ENCODE measurements at regions not wholly inside any gene's neighbourhood (a gene's known extent, or its start where the extent isn't known, plus 50 kb on each side); places are given as distances from the start of the nearest gene placed in this dataset.

- H3K4me1 Mint-ChIP-seq (ENCODE audit: low read depth) = no peaks in the 10 kb centered on the region
- no peaks in the 10 kb centered on the region for H3K27me3 Mint-ChIP-seq (ENCODE audit: low read depth)
- no peaks in the 10 kb centered on the region for H3K36me3 Mint-ChIP-seq (ENCODE audit: low read depth)
- no peak for DNase-seq (ENCODE audit: low spot score)
- H3K9me3 Mint-ChIP-seq (ENCODE audit: low read depth) = peaks cover 23% of the 10 kb centered on the region
- no peak for TF ChIP-seq CTCF (IDR thresholded peaks at IDR 0.05)
- H3K4me3 Mint-ChIP-seq (ENCODE audit: unreplicated experiment) = no peak overlapping the region
- no peak overlapping the region for H3K27ac Mint-ChIP-seq (ENCODE audit: unreplicated experiment)
Observed at GRCh38 chr16:6891496-6891895, 441.1 kb upstream of the RBFOX1 start.

- H3K4me1 Mint-ChIP-seq (ENCODE audit: low read depth) = no peaks in the 10 kb centered on the region
- no peak for DNase-seq (ENCODE audit: low spot score)
- H3K9me3 Mint-ChIP-seq (ENCODE audit: low read depth) = peaks cover 20% of the 10 kb centered on the region
- no peaks in the 10 kb centered on the region for H3K36me3 Mint-ChIP-seq (ENCODE audit: low read depth)
- no peak overlapping the region for H3K4me3 Mint-ChIP-seq (ENCODE audit: unreplicated experiment)
- H3K27ac Mint-ChIP-seq (ENCODE audit: unreplicated experiment) = no peak overlapping the region
- no peak for TF ChIP-seq CTCF (IDR thresholded peaks at IDR 0.05)
- no peaks in the 10 kb centered on the region for H3K27me3 Mint-ChIP-seq (ENCODE audit: low read depth)
Observed at GRCh38 chr16:6888531-6888930, 444.1 kb upstream of the RBFOX1 start.

GRCh38 chr16:6884002-6884401 is 448.6 kb upstream of the RBFOX1 start:
- no peaks in the 10 kb centered on the region for H3K36me3 Mint-ChIP-seq (ENCODE audit: low read depth)
- no peak overlapping the region for H3K4me3 Mint-ChIP-seq (ENCODE audit: unreplicated experiment)
- TF ChIP-seq CTCF (IDR thresholded peaks at IDR 0.05) = no peak
- H3K9me3 Mint-ChIP-seq (ENCODE audit: low read depth) = peaks cover 10% of the 10 kb centered on the region
- DNase-seq (ENCODE audit: low spot score) = no peak
- H3K27ac Mint-ChIP-seq (ENCODE audit: unreplicated experiment) = no peak overlapping the region
- H3K27me3 Mint-ChIP-seq (ENCODE audit: low read depth) = no peaks in the 10 kb centered on the region
- H3K4me1 Mint-ChIP-seq (ENCODE audit: low read depth) = no peaks in the 10 kb centered on the region

- no peak overlapping the region for H3K27ac Mint-ChIP-seq (ENCODE audit: unreplicated experiment)
- H3K4me3 Mint-ChIP-seq (ENCODE audit: unreplicated experiment) = no peak overlapping the region
- no peaks in the 10 kb centered on the region for H3K4me1 Mint-ChIP-seq (ENCODE audit: low read depth)
- H3K27me3 Mint-ChIP-seq (ENCODE audit: low read depth) = no peaks in the 10 kb centered on the region
- DNase-seq (ENCODE audit: low spot score) = no peak
- TF ChIP-seq CTCF (IDR thresholded peaks at IDR 0.05) = no peak
- peaks cover 7% of the 10 kb centered on the region for H3K9me3 Mint-ChIP-seq (ENCODE audit: low read depth)
- H3K36me3 Mint-ChIP-seq (ENCODE audit: low read depth) = no peaks in the 10 kb centered on the region
Observed at GRCh38 chr16:6880263-6880662, 452.4 kb upstream of the RBFOX1 start.

GRCh38 chr16:6864671-6865070 is 468.0 kb upstream of the RBFOX1 start:
- H3K9me3 Mint-ChIP-seq (ENCODE audit: low read depth) = peaks cover 23% of the 10 kb centered on the region
- H3K4me1 Mint-ChIP-seq (ENCODE audit: low read depth) = no peaks in the 10 kb centered on the region
- no peaks in the 10 kb centered on the region for H3K27me3 Mint-ChIP-seq (ENCODE audit: low read depth)
- no peak for DNase-seq (ENCODE audit: low spot score)
- TF ChIP-seq CTCF (IDR thresholded peaks at IDR 0.05) = no peak
- no peaks in the 10 kb centered on the region for H3K36me3 Mint-ChIP-seq (ENCODE audit: low read depth)
- no peak overlapping the region for H3K27ac Mint-ChIP-seq (ENCODE audit: unreplicated experiment)
- no peak overlapping the region for H3K4me3 Mint-ChIP-seq (ENCODE audit: unreplicated experiment)

Measured in chondrocyte (in vitro differentiated cells).